Gastrocnemius medialis (tissue), 4 donors: ENCODE measurements at regions not wholly inside any gene's neighbourhood (a gene's known extent, or its start where the extent isn't known, plus 50 kb on each side); places are given as distances from the start of the nearest gene placed in this dataset.

ENCODE experiments used
- CTCF ChIP-seq, 5 experiments: fragments of 450-650 bp in 3 of 5; fragments of 200-600 bp in 2 of 5; sonication (generic) in 2 of 5; IDR thresholded peaks in 4 of 5; conservative IDR thresholded peaks in 1 of 5; 1 replicate in 4 of 5; 2 replicates in 1 of 5; pipeline ENCODE4 v1.5.1; 2016 to 2019; ENCODE audit warnings: antibody characterized with exemption in 5 of 5, mild to moderate bottlenecking in 3 of 5, moderate library complexity in 3 of 5
- POLR2A ChIP-seq, 2 donors: fragments of 450-650 bp; IDR thresholded peaks; one replicate each; pipeline ENCODE4 v1.6.1; 2017; ENCODE audit warnings: antibody characterized with exemption in 2 of 2, mild to moderate bottlenecking in 2 of 2, moderate library complexity in 2 of 2

- TF ChIP-seq CTCF (IDR thresholded peaks at IDR 0.05 in 4 of 5, conservative IDR thresholded peaks at IDR 0.05 in 1 of 5) (no peak), POLR2A (IDR thresholded peaks at IDR 0.05) (no peak)
Measured at GRCh38 chr6:168935628-168936010, 318.0 kb downstream of the THBS2 start.
